Testis (tissue), 2 donors: ENCODE measurements at regions not wholly inside any gene's neighbourhood (a gene's known extent, or its start where the extent isn't known, plus 50 kb on each side); places are given as distances from the start of the nearest gene placed in this dataset.

Source experiments
- CTCF ChIP-seq, 3 experiments: fragments of 450-650 bp in 2 of 3; fragments of 200-600 bp in 1 of 3; sonication (generic) in 1 of 3; IDR thresholded peaks; one replicate each; pipeline ENCODE4 v1.5.1; 2016 to 2019; ENCODE audit warnings: antibody characterized with exemption in 3 of 3, mild to moderate bottlenecking in 2 of 3, moderate library complexity in 1 of 3
- POLR2A ChIP-seq: fragments of 450-650 bp; IDR thresholded peaks from one replicate; pipeline ENCODE4 v1.6.1; 2017; ENCODE audit warnings: antibody characterized with exemption, mild to moderate bottlenecking, moderate library complexity

- TF ChIP-seq POLR2A (no peak), CTCF (IDR thresholded peaks at IDR 0.05) (no peak)
These were observed 535.5 kb upstream of the ID2 start for GRCh38 chr2:8146132-8147005.
